ENCODE measurements at regions not wholly inside any gene's neighbourhood (a gene's known extent, or its start where the extent isn't known, plus 50 kb on each side); places are given as distances from the start of the nearest gene placed in this dataset.

- TF ChIP-seq CTCF (IDR thresholded peaks at IDR 0.05): no peak
- Mint-ChIP-seq H3K36me3 (ENCODE audit: low read depth) (no peaks in the 10 kb centered on the region), H3K4me1 (ENCODE audit: low read depth) (no peaks in the 10 kb centered on the region), H3K4me3 (no peak overlapping the region), H3K9me3 (no peaks in the 10 kb centered on the region), H3K27me3 (peaks cover 39% of the 10 kb centered on the region), H3K27ac (no peak overlapping the region)
- no peaks in the 10 kb centered on the region for H3K9me3 ChIP-seq (ENCODE audit: control insufficient read depth in 1 of 2, insufficient read depth in 1 of 2, low read length in 2 of 2)
- no peak overlapping the region for H3K27ac ChIP-seq (ENCODE audit: low read depth in 1 of 2, low read length in 2 of 2)
- ChIA-PET CTCF (no interaction called here), POLR2A (no interaction called here)
- DNase-seq: no peak
- no peak for ATAC-seq (ENCODE audit: poor library complexity)
- no peaks in the 10 kb centered on the region for H3K4me1 ChIP-seq (ENCODE audit: insufficient read depth, low read length)
- intact Hi-C loops (cut with DNase I, micrococcal nuclease): no loop called here
- no peaks in the 10 kb centered on the region for H3K36me3 ChIP-seq (ENCODE audit: insufficient read depth, low read length)
- H3K27me3 ChIP-seq (ENCODE audit: control insufficient read depth in 1 of 2, insufficient read depth in 2 of 2, low read length in 2 of 2): peaks cover 5 to 6% of the 10 kb centered on the region in 2 experiments
- no peak overlapping the region for H3K4me3 ChIP-seq (ENCODE audit: low read length)
Observed at GRCh38 chr1:157390651-157391050, 161.7 kb downstream of the FCRL5 start.

GRCh38 chr1:157388057-157388456 is 164.3 kb downstream of the FCRL5 start:
- TF ChIP-seq CTCF (IDR thresholded peaks at IDR 0.05): no peak
- Mint-ChIP-seq H3K4me1 (ENCODE audit: low read depth) (no peaks in the 10 kb centered on the region), H3K27me3 (peaks cover 43% of the 10 kb centered on the region), H3K36me3 (ENCODE audit: low read depth) (no peaks in the 10 kb centered on the region), H3K9me3 (no peaks in the 10 kb centered on the region), H3K27ac (no peak overlapping the region), H3K4me3 (no peak overlapping the region)
- Histone ChIP-seq H3K27me3 (ENCODE audit: control insufficient read depth in 1 of 2, insufficient read depth in 2 of 2, low read length in 2 of 2) (peaks cover 5 to 6% of the 10 kb centered on the region in 2 experiments), H3K27ac (ENCODE audit: low read depth in 1 of 2, low read length in 2 of 2) (no peak overlapping the region), H3K4me1 (ENCODE audit: insufficient read depth, low read length) (no peaks in the 10 kb centered on the region), H3K36me3 (ENCODE audit: insufficient read depth, low read length) (no peaks in the 10 kb centered on the region), H3K4me3 (ENCODE audit: low read length) (no peak overlapping the region), H3K9me3 (ENCODE audit: control insufficient read depth in 1 of 2, insufficient read depth in 1 of 2, low read length in 2 of 2) (no peaks in the 10 kb centered on the region)
- ATAC-seq (ENCODE audit: poor library complexity) (no peak), DNase-seq (no peak)
- POLR2A ChIA-PET: no interaction called here
- CTCF ChIA-PET: no interaction called here
- intact Hi-C loops (cut with DNase I, micrococcal nuclease): no loop called here

- no peaks in the 10 kb centered on the region for H3K36me3 Mint-ChIP-seq (ENCODE audit: low read depth)
- H3K4me3 ChIP-seq (ENCODE audit: low read length): no peak overlapping the region
- no peaks in the 10 kb centered on the region for H3K9me3 Mint-ChIP-seq
- intact Hi-C loops (cut with DNase I, micrococcal nuclease): no loop called here
- CTCF ChIA-PET: no interaction called here
- DNase-seq (no peak), ATAC-seq (ENCODE audit: poor library complexity) (no peak)
- H3K27me3 Mint-ChIP-seq: peaks cover 33% of the 10 kb centered on the region
- H3K4me1 ChIP-seq (ENCODE audit: insufficient read depth, low read length): no peaks in the 10 kb centered on the region
- no peaks in the 10 kb centered on the region for H3K4me1 Mint-ChIP-seq (ENCODE audit: low read depth)
- H3K27ac Mint-ChIP-seq: no peak overlapping the region
- no peak overlapping the region for H3K27ac ChIP-seq (ENCODE audit: low read depth in 1 of 2, low read length in 2 of 2)
- POLR2A ChIA-PET: no interaction called here
- no peaks in the 10 kb centered on the region for H3K9me3 ChIP-seq (ENCODE audit: control insufficient read depth in 1 of 2, insufficient read depth in 1 of 2, low read length in 2 of 2)
- peaks cover 2 to 5% of the 10 kb centered on the region in 2 experiments for H3K27me3 ChIP-seq (ENCODE audit: control insufficient read depth in 1 of 2, insufficient read depth in 2 of 2, low read length in 2 of 2)
- TF ChIP-seq CTCF (IDR thresholded peaks at IDR 0.05): no peak
- no peaks in the 10 kb centered on the region for H3K36me3 ChIP-seq (ENCODE audit: insufficient read depth, low read length)
- H3K4me3 Mint-ChIP-seq: no peak overlapping the region
Observed at GRCh38 chr1:157384258-157384657, 168.1 kb downstream of the FCRL5 start.
